Endothelial cell of umbilical vein (primary cell): ENCODE measurements at regions not wholly inside any gene's neighbourhood (a gene's known extent, or its start where the extent isn't known, plus 50 kb on each side); places are given as distances from the start of the nearest gene placed in this dataset.

ENCODE experiments used
- BruUV-seq: library from RNA; stranded (reverse); fragments of 400-500 nt; replicated peaks from 2 replicates; lab custom pipeline; 2021; lab: Mats Ljungman, UMichigan
- CTCF ChIA-PET: fragments of 300-600, 350-600 bp; sonication (Branson Sonifier 250); formaldehyde crosslinking; loops from one replicate; lab custom pipeline; 2021; ENCODE audit warnings: antibody characterized with exemption, inconsistent platforms; lab: Charles Lee
- POLR2A ChIA-PET: fragments of 300-600, 350-600 bp; sonication (Branson Sonifier 250); formaldehyde crosslinking; loops from one replicate; lab custom pipeline; 2021; ENCODE audit warnings: antibody characterized with exemption, inconsistent platforms; lab: Charles Lee
- DNase-seq: peaks from one replicate; pipeline ENCODE4 v3.0.0-alpha.2; 2011; ENCODE audit warnings: low read depth, low spot score
- FAIRE-seq: peaks from 2 replicates; lab custom pipeline; 2011; peaks lifted over from hg19 to GRCh38; lab: Jason Lieb, UNC
- H2AFZ ChIP-seq: 2 replicates; pipeline ENCODE4 v1.6.0; 2012; ENCODE audit warnings: low read depth, low read length, control low read depth, inconsistent platforms
- H3K27ac ChIP-seq: 2 replicates; pipeline ENCODE4 v1.5.1; 2011; ENCODE audit warnings: low read depth, mild to moderate bottlenecking, control low read depth, low read length, moderate library complexity; ENCODE audit not compliant: insufficient read depth
- H3K27me3 ChIP-seq, 2 experiments: 2 replicates each; pipeline versions ENCODE4 v1.6.0 to v1.6.1; 2011; ENCODE audit warnings: low read length in 2 of 2, mixed read lengths in 1 of 2; ENCODE audit not compliant: control insufficient read depth in 2 of 2, insufficient read depth in 2 of 2
- H3K36me3 ChIP-seq, 2 experiments: 2 replicates in 1 of 2; 3 replicates in 1 of 2; pipeline ENCODE4 v1.5.1; 2011; ENCODE audit warnings: low read length in 2 of 2, mild to moderate bottlenecking in 1 of 2, moderate library complexity in 1 of 2; ENCODE audit not compliant: control insufficient read depth in 2 of 2, insufficient read depth in 2 of 2; ENCODE audit errors: extremely low read depth in 1 of 2
- H3K4me1 ChIP-seq: 3 replicates; pipeline ENCODE4 v1.5.1; 2011; ENCODE audit warnings: mild to moderate bottlenecking, low read length; ENCODE audit not compliant: control insufficient read depth, insufficient read depth; ENCODE audit errors: extremely low read depth
- H3K4me2 ChIP-seq: 2 replicates; pipeline ENCODE4 v1.6.1; 2011; ENCODE audit warnings: low read length, control low read depth, mixed read lengths; ENCODE audit not compliant: insufficient read depth
- H3K4me3 ChIP-seq, 3 experiments: fragments of 200-600 bp in 1 of 3; sonication (generic), shearing (Covaris generic) in 1 of 3; replicated peaks in 1 of 3; 2 replicates each; pipeline ENCODE4 v1.5.1; 2011 to 2016; ENCODE audit warnings: control low read depth in 3 of 3, low read length in 3 of 3, mild to moderate bottlenecking in 2 of 3, inconsistent platforms in 1 of 3, low read depth in 1 of 3, moderate library complexity in 1 of 3; ENCODE audit not compliant: insufficient read depth in 1 of 3
- H3K79me2 ChIP-seq: 2 replicates; pipeline ENCODE4 v1.6.0; 2012; ENCODE audit warnings: low read length, inconsistent platforms; ENCODE audit not compliant: control insufficient read depth, insufficient read depth
- H3K9ac ChIP-seq: replicated peaks from 2 replicates; pipeline ENCODE3; 2011; ENCODE audit warnings: low read length, control low read depth; ENCODE audit not compliant: insufficient read depth; ENCODE audit errors: extremely low read depth
- H3K9me1 ChIP-seq: replicated peaks from 3 replicates; pipeline ENCODE4 v1.6.0; 2011; ENCODE audit warnings: mild to moderate bottlenecking, low read length; ENCODE audit not compliant: control insufficient read depth, insufficient read depth; ENCODE audit errors: extremely low read depth
- H3K9me3 ChIP-seq: replicated peaks from 2 replicates; pipeline ENCODE4 v1.5.1; 2012; ENCODE audit warnings: low read length, inconsistent platforms; ENCODE audit not compliant: control insufficient read depth, insufficient read depth
- H4K20me1 ChIP-seq: replicated peaks from 2 replicates; pipeline ENCODE3; 2011; ENCODE audit warnings: mild to moderate bottlenecking, low read length; ENCODE audit not compliant: control insufficient read depth, insufficient read depth; ENCODE audit errors: extremely low read depth
- EZH2 ChIP-seq: IDR thresholded peaks from 2 replicates; pipeline ENCODE4 v1.6.1; 2012; ENCODE audit warnings: borderline replicate concordance, low read depth, mild to moderate bottlenecking, moderate library complexity, low read length, inconsistent platforms; ENCODE audit not compliant: severe bottlenecking
- FOS ChIP-seq: IDR thresholded peaks from 2 replicates; pipeline ENCODE4 v1.6.1; 2011; ENCODE audit warnings: mild to moderate bottlenecking, low read length, moderate library complexity, borderline replicate concordance; ENCODE audit not compliant: insufficient read depth
- GATA2 ChIP-seq: IDR thresholded peaks from 2 replicates; pipeline ENCODE4 v1.7.0; 2011; ENCODE audit warnings: low read depth, mild to moderate bottlenecking, moderate library complexity, mixed read lengths, low read length; ENCODE audit not compliant: insufficient read length, insufficient read depth
- JUN ChIP-seq: IDR thresholded peaks from 2 replicates; pipeline ENCODE4 v1.6.1; 2011; ENCODE audit warnings: borderline replicate concordance, low read depth; ENCODE audit not compliant: insufficient read length, insufficient read depth
- MAX ChIP-seq: IDR thresholded peaks from 2 replicates; pipeline ENCODE4 v1.6.1; 2011; ENCODE audit not compliant: insufficient read depth, insufficient read length
- MYC ChIP-seq: IDR thresholded peaks from one replicate; pipeline ENCODE4 v1.6.1; 2011; ENCODE audit warnings: mild to moderate bottlenecking, low read depth, low read length
- POLR2A ChIP-seq: IDR thresholded peaks from 2 replicates; pipeline ENCODE4 v1.6.1; 2012; ENCODE audit warnings: low read depth, mild to moderate bottlenecking, control low read depth, low read length
- POLR2AphosphoS5 ChIP-seq: IDR thresholded peaks from 2 replicates; pipeline ENCODE4 v1.6.1; 2012; ENCODE audit warnings: low read depth, mild to moderate bottlenecking, control low read depth, low read length, moderate library complexity; ENCODE audit not compliant: insufficient read depth
- dilution Hi-C: fragments of 300-500 bp; cut with MboI; formaldehyde crosslinking; loops from one replicate; pipeline ENCODE4 v1.15.0; 2019; ENCODE audit warnings: low sequenced_read_pairs; ENCODE audit not compliant: extremely low pct_ligation_motif_present
- intact Hi-C: fragments of 100-400 bp; cut with micrococcal nuclease; formaldehyde crosslinking; loops from one replicate; pipeline ENCODE4 v1.10.0; 2022
- TF ChIP-seq, protein P1 (sequence below), 2 donors: IDR thresholded peaks; 1 replicate in 1 of 2; 2 replicates in 1 of 2; pipeline ENCODE4 v1.5.1; 2011; ENCODE audit warnings: low read length in 2 of 2, mild to moderate bottlenecking in 2 of 2, moderate library complexity in 2 of 2, control low read depth in 1 of 2, inconsistent platforms in 1 of 2, low read depth in 1 of 2; ENCODE audit not compliant: insufficient read depth in 1 of 2; ENCODE audit errors: extremely low read depth in 1 of 2

DNA sequence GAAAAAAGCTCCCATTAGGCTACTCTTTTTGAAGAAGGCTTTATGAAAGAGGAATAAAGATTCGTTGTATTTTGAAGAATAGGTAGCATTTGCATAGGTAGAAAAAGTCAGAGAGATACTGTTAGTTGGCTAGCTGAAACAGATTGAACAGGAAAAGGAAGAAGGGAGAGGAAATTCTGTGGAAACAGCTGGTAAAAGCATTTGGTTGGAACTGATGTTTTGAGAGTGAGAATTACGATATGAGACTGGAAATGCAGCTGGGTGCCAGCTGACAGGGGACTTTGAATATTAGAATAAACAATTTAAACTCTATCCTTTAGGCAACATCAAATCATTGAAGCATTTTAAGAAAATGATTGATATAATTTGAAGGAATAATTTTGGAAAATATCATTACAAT is 96.7 kb upstream of the CNTNAP5 start:
- ChIA-PET CTCF (no interaction called here), POLR2A (no interaction called here)
- Histone ChIP-seq H3K4me3 (no peak overlapping the region), H3K27me3 (no peaks in the 10 kb centered on the region), H3K9ac (no peak overlapping the region), H3K4me1 (no peaks in the 10 kb centered on the region), H4K20me1 (no peaks in the 10 kb centered on the region), H3K9me1 (no peaks in the 10 kb centered on the region), H3K4me2 (no peak overlapping the region), H3K27ac (no peak overlapping the region), H3K36me3 (no peaks in the 10 kb centered on the region), H3K79me2 (no peaks in the 10 kb centered on the region), H3K9me3 (peaks cover 4% of the 10 kb centered on the region), H2AFZ (no peak overlapping the region)
- FAIRE-seq (no peak), DNase-seq (no peak)
- no peak for TF ChIP-seq GATA2
- no peak for TF ChIP-seq FOS
- TF ChIP-seq POLR2A = no peak
- TF ChIP-seq MAX = no peak
- TF ChIP-seq POLR2AphosphoS5 = no peak
- TF ChIP-seq JUN = no peak
- TF ChIP-seq EZH2 = no peak
- TF ChIP-seq MYC = no peak
- TF ChIP-seq, protein P1, sequence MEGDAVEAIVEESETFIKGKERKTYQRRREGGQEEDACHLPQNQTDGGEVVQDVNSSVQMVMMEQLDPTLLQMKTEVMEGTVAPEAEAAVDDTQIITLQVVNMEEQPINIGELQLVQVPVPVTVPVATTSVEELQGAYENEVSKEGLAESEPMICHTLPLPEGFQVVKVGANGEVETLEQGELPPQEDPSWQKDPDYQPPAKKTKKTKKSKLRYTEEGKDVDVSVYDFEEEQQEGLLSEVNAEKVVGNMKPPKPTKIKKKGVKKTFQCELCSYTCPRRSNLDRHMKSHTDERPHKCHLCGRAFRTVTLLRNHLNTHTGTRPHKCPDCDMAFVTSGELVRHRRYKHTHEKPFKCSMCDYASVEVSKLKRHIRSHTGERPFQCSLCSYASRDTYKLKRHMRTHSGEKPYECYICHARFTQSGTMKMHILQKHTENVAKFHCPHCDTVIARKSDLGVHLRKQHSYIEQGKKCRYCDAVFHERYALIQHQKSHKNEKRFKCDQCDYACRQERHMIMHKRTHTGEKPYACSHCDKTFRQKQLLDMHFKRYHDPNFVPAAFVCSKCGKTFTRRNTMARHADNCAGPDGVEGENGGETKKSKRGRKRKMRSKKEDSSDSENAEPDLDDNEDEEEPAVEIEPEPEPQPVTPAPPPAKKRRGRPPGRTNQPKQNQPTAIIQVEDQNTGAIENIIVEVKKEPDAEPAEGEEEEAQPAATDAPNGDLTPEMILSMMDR (IDR thresholded peaks at IDR 0.05; ENCODE audit: extremely low read depth in 1 of 2, insufficient read depth in 1 of 2, low read depth in 1 of 2, low read length in 2 of 2) = no peak
- no TSS peak for BruUV-seq
- dilution Hi-C loops = no loop called here
- intact Hi-C loops = no loop called here
